ENCODE measurements at regions not wholly inside any gene's neighbourhood (a gene's known extent, or its start where the extent isn't known, plus 50 kb on each side); places are given as distances from the start of the nearest gene placed in this dataset.
A peak's percentile ranks its signal among the peaks of the same experiment; 100 is the strongest.

GRCh38 chr12:116498471-116498870 lies 60.7 kb upstream of the MAP1LC3B2 start:
- H3K4me3 ChIP-seq (ENCODE audit: low read depth, low read length) = no peak overlapping the region
- ChIA-PET POLR2A (no interaction called here), CTCF (no interaction called here)
- no peak for DNase-seq (ENCODE audit: low read depth, low spot score)
- TF ChIP-seq CTCF (IDR thresholded peaks at IDR 0.05; ENCODE audit: insufficient read depth, low read length, missing control alignments) = no peak

GRCh38 chr12:116502141-116502725 lies 56.9 kb upstream of the MAP1LC3B2 start:
- ChIA-PET POLR2A (no interaction called here), CTCF (interaction anchor here (1.9 kb wide), 1 partner anchor 10 kb away, joined by 5 read pairs; no protein-coding TSS in a partner anchor)
- H3K4me3 ChIP-seq (ENCODE audit: low read depth, low read length) = no peak overlapping the region
- no peak for TF ChIP-seq CTCF (IDR thresholded peaks at IDR 0.05; ENCODE audit: insufficient read depth, low read length, missing control alignments)
- no peak for DNase-seq (ENCODE audit: low read depth, low spot score)

GRCh38 chr12:116502989-116503496 lies 56.1 kb upstream of the MAP1LC3B2 start:
- CTCF ChIA-PET = interaction anchor here (1.9 kb wide), 1 partner anchor 11 kb away, joined by 5 read pairs; no protein-coding TSS in a partner anchor
- no peak for TF ChIP-seq CTCF (IDR thresholded peaks at IDR 0.05; ENCODE audit: insufficient read depth, low read length, missing control alignments)
- H3K4me3 ChIP-seq (ENCODE audit: low read depth, low read length) = no peak overlapping the region
- DNase-seq (ENCODE audit: low read depth, low spot score) = no peak
- POLR2A ChIA-PET = no interaction called here

- H3K4me3 ChIP-seq (ENCODE audit: low read depth, low read length) = no peak overlapping the region
- no peak for TF ChIP-seq CTCF (IDR thresholded peaks at IDR 0.05; ENCODE audit: insufficient read depth, low read length, missing control alignments)
- POLR2A ChIA-PET = no interaction called here
- DNase-seq (ENCODE audit: low read depth, low spot score) = no peak
- CTCF ChIA-PET = no interaction called here
Observed at GRCh38 chr12:116504438-116504837, 54.7 kb upstream of the MAP1LC3B2 start.

- H3K4me3 ChIP-seq (ENCODE audit: low read depth, low read length) = no peak overlapping the region
- no peak for DNase-seq (ENCODE audit: low read depth, low spot score)
- POLR2A ChIA-PET = no interaction called here
- no peak for TF ChIP-seq CTCF (IDR thresholded peaks at IDR 0.05; ENCODE audit: insufficient read depth, low read length, missing control alignments)
- CTCF ChIA-PET = no interaction called here
Observed at GRCh38 chr12:116506697-116507064, 52.5 kb upstream of the MAP1LC3B2 start.

GRCh38 chr12:116508145-116509121 lies 50.7 kb upstream of the MAP1LC3B2 start:
- ChIA-PET CTCF (interaction anchor here (0.7 to 1.3 kb wide), 3 partner anchors 14 to 367 kb away, joined by 3 read pairs; no protein-coding TSS in a partner anchor), POLR2A (interaction anchor here (0.5 kb wide), 1 partner anchor 162 kb away, joined by 3 read pairs; no protein-coding TSS in a partner anchor)
- TF ChIP-seq CTCF (IDR thresholded peaks at IDR 0.05; ENCODE audit: insufficient read depth, low read length, missing control alignments) = no peak
- no peak for DNase-seq (ENCODE audit: low read depth, low spot score)
- H3K4me3 ChIP-seq (ENCODE audit: low read depth, low read length) = peak overlapping the region; percentile 37

Data from AG04449 (cell line).